HG02884 (cell line): ENCODE measurements at regions not wholly inside any gene's neighbourhood (a gene's known extent, or its start where the extent isn't known, plus 50 kb on each side); places are given as distances from the start of the nearest gene placed in this dataset.

Experiments used
- ATAC-seq: cut with Tn5 transposase; IDR thresholded peaks from one replicate; pipeline ENCODE4 v1.9.1; 2021; ENCODE audit warnings: mild to moderate bottlenecking, moderate library complexity; ENCODE audit not compliant: unreplicated experiment

- ATAC-seq = no peak
These were observed 145.5 kb upstream of the POU5F2 start for GRCh38 chr5:93886917-93887361.

DNA sequence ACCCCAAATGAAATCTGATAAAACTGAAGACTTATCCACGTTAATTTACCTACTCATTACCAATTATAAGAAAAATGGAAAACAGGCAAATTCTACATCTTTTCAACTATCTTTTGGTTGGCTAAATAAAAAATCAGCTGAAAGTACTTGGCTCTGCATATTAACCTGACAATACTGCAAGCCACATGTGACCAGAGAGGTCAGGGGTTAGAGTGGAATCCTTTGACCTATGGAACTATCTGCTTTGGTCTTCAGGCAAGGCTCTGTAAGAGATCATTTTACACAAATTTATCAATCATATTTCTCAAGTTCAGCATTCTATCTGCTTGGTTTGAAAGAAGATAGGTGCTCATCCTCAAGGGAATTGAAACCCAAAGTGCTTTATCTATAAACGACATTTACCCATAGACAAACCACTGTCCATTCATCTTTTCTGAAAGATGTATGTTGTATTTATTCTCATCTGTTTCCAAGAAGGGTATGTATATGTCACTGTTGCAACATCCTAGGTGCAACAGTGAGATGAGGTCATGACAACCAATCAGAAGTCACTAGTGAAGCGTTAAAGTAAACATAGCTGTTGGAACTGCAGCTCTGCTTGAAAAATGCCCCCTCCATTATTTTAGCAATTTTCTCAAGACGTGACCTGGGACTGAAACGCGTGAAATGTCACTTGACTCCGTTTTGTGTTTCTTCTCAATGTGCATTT is 144.9 kb upstream of the POU5F2 start:
- no peak for ATAC-seq

DNA sequence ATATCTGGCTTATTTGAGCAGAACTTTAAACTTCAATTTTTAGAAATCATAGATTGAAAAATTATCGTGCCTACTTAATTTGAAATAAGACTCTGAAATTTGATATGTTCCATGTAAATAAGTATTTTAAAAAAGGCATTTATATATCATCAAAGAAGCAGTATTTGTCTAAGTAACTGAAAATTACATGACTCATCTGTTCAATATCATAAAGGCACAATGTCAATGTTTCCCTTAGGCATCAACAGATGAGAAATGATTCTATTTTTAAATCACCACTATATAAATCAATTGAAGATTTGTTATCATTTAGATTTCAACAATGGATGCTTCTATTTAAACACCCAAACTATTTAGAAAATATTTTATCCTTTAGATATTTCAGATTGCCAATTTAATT is 142.9 kb upstream of the POU5F2 start:
- no peak for ATAC-seq

GRCh38 chr5:93883459-93883858 is 142.1 kb upstream of the POU5F2 start:
- ATAC-seq = no peak

GRCh38 chr5:93875693-93876092 is 134.3 kb upstream of the POU5F2 start:
- ATAC-seq = no peak

GRCh38 chr5:93874491-93874890 is 133.1 kb upstream of the POU5F2 start:
- peak; percentile 75 for ATAC-seq

DNA sequence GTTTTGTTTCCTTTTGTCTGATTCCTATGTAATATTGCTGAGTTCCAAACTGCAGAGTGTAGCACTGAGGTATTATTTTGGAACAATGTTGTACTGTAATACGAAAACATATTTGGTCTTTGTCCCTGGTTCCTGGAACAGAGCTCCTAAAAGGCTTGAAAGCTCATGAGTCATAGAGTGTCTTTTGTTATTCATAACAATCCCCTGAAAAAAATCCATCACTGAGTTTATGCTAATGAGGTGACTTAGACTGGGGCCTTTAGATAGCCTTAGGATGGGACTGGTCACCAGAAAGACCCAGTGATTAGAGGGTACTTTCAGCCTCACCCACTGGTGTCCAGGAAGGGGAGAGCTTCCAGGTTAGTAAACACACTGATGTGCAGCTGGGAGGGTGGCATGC is 132.7 kb upstream of the POU5F2 start:
- ATAC-seq = peak; percentile 93

DNA sequence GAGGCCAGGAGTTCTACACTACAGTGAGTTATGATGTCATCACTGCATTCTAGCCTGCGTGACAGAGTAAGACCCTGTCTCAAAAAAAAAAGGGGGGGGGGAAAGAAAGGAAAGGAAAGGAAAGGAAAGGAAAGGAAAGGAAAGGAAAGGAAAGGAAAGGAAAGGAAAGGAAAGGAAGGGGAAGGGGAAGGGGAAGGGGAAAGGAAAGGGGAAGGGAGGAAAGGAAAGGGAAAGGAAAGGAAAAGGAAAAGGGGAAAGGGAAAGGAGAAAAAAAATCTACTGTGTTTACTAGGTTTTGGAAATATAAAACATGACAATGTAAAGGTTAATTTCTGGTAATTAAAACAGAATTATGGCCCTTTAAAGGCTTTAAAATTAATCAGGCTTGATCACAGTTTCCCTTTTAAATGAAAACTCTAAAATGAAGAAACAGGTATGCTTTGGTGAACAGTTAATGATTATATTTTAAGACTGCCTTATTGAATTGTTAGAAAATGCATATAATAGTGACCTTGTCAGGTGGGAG is 131.9 kb upstream of the POU5F2 start:
- ATAC-seq = no peak

- ATAC-seq = no peak
These were observed 129.2 kb upstream of the POU5F2 start for GRCh38 chr5:93870649-93871048.

- no peak for ATAC-seq
These were observed 127.5 kb upstream of the POU5F2 start for GRCh38 chr5:93868851-93869250.

DNA sequence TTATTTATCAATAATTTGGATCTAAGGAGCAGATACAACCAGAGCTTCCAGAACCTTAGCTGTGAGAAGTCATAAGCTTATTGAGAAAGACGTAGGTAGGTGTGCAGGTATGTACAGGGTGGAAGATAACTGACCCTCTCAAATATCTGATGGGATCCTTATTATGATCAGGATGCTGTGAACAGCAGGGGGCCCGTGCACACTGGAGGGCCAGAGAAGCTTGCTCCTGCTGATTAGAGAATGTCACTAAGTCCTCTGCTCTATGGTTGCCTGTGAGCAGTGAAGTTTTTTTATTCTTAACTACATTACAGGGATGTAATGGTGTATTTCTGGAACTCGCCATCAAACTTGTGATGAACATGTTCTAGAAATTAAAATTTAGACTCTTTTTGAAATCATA is 108.9 kb upstream of the POU5F2 start:
- ATAC-seq = no peak

GRCh38 chr5:93845376-93845775 is 104.0 kb upstream of the POU5F2 start:
- ATAC-seq = no peak

DNA sequence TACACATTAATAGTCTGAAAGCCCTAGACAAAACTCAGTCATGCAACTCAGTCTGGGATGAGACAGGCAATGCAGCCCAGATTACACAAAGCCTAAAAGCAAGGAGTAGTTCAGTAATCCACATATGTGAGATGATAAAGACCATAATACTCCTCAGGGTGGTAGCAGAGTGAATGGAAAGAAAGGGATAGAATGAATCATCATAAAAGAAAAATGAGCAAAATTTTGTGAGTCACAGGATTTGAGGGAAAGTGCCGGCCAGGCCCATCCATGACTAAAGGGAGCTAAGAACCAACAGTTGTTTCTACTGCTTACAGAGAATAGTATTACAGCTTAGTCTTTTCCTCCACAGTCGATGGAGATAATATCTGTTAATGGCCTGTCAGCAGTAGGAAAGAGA is 90.0 kb upstream of the POU5F2 start:
- ATAC-seq = no peak

- ATAC-seq = no peak
These were observed 89.5 kb upstream of the POU5F2 start for GRCh38 chr5:93830893-93831292.

DNA sequence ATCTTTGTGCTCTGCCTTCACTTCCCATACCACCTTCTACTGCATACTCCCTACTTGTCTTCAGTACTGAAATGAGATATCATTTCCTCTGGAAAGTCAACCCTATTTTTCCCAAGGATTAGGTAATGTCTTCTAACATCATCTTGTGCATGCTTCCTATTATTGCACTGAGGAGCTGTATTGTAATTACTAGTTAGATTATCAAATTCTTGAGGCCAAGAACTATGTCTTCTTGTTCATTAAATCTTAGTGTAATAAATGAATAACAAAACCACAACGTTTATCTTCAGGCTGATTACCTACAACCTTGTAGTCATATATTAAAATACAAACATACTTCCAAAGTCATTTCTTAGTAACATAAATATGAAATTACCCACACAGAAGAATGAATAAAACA is 87.9 kb upstream of the POU5F2 start:
- ATAC-seq = no peak

DNA sequence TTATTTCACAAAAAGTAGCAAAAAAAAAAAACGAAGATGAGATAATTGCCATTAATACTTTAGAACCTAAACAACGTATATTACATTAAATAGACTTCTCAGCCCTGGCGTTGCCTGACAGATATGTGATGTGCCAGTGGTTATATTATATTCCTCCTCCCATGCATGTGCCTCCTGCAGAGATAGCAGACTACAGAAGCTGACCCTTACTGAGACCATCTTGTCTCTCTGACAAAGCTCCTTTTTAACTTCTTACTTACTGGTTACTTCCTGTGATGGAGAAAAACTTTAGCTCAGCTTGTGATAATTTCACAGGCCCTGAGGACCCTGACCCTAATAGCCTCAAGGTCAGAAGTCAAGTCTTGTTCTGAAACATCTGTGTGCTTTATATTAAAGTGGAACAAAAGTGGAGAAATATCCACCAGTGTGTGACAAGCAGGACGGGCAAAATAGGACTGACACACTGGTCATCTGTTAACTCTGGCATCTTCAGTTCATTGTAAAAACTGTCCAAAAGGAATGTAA is 80.6 kb upstream of the POU5F2 start:
- ATAC-seq = no peak

DNA sequence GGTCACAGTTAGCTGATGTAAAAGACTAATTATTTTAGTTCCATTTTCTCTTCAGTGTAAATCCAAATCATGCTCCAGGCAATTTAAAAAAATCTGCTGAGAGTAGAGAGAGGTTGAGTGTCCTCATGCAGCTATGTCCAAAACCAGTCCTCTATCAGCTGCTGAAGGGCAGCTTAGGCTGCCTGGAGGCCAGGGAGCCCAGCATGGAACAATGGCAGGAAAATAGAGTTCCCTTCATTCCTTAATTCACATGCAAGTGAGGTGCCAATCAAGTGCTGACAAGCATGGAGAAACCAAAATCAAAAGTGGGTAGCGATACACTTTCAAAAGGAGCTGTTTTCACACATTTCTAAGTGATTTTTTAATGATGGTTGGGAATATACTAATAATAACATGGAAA is 78.3 kb upstream of the POU5F2 start:
- ATAC-seq = no peak

DNA sequence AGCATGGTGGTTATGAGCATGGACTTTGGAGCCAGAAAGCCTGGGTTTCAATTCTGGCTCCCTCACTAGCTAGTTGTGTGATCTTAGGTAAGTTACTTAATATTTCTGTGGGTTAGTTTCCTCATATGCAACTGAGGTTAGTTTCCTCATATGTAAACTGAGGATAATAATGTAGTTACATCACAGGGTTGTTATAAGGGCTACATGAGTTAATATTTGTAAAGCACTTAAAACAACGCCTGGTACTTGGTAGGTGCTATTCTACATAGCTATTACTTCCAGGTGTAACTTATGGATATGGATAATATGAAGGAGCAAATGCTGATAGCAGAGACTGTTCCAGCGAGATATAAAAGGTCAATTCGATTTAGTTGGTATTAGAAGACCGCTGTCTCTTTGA is 69.4 kb upstream of the POU5F2 start:
- no peak for ATAC-seq

- ATAC-seq = no peak
These were observed 68.0 kb upstream of the POU5F2 start for GRCh38 chr5:93809430-93809829.

GRCh38 chr5:93807846-93808245 is 66.4 kb upstream of the POU5F2 start:
- ATAC-seq = no peak

GRCh38 chr5:93805616-93806379 is 64.4 kb upstream of the POU5F2 start:
- ATAC-seq = no peak
